GM21619 (cell line): ENCODE measurements at regions not wholly inside any gene's neighbourhood (a gene's known extent, or its start where the extent isn't known, plus 50 kb on each side); places are given as distances from the start of the nearest gene placed in this dataset.
"Not testable (repeated sequence)": the region's sequence is repeated elsewhere in the genome, so short reads cannot be mapped to it uniquely, and the experiment has no call there.

Experiments
- ATAC-seq: cut with Tn5 transposase; IDR thresholded peaks from one replicate; pipeline ENCODE4 v1.9.1; 2021; ENCODE audit not compliant: unreplicated experiment

DNA sequence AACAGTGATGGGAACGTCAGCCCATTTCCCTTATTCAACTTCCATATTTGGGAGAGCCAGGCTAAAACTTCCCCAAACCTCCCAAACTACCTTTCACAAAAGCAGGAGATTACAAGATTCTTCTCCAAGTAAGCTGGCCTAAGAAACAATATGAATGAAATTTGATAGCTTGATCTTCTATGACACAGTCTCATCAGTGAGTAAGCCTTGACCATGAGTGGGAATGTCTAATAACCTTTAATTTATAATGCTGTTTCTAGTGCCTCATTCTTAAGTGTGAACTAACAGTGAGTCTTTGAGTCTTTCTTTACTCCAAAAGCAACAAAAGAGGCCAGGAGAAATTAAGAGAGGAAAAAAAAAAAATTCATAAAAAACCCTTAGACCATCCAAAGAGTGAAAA is 1379.9 kb downstream of the EFNA5 start:
- no peak for ATAC-seq

DNA sequence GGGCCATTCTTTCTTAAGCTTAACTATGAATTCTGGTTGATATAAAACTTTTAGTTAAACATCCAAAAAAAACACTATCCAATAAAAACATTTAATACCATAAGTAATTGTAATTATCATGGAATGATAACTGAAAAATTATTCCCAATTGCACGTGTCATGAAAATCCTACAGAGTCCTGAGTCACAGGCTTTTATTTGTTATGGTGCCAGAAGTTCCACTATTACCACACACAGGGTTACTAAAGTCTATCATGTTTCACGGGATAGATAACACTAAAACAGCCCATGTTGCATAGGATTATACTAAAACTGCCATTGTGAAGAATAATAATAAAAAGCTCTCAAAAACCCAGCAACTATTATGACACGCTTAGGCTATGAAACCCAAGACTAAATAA is 1381.8 kb downstream of the EFNA5 start:
- ATAC-seq = no peak

DNA sequence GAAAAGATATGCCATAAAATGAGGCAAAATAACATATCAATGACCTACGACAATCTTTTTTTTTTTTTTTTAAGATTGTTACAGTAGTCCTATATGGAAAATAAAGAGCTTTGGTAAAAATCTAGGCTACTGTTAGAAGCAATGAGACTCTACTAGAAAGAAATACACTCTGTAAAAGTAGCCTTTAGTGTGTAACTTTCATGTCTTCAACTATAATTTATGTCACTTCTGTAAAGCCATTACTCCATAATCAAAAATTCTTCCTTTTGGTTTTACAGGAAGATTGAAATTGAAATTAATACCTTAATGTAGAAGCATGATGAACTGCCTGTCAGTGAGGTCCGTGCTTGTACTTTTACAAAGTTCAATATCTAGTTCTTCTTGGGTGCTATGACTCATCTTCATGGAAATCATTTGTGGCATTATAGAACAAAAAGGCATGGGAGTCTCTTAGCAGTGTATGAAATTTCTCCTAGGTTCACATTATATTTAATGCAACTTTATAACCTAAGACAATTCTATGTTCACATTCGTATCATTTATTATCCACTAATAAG is 1393.1 kb downstream of the EFNA5 start:
- ATAC-seq = no peak

DNA sequence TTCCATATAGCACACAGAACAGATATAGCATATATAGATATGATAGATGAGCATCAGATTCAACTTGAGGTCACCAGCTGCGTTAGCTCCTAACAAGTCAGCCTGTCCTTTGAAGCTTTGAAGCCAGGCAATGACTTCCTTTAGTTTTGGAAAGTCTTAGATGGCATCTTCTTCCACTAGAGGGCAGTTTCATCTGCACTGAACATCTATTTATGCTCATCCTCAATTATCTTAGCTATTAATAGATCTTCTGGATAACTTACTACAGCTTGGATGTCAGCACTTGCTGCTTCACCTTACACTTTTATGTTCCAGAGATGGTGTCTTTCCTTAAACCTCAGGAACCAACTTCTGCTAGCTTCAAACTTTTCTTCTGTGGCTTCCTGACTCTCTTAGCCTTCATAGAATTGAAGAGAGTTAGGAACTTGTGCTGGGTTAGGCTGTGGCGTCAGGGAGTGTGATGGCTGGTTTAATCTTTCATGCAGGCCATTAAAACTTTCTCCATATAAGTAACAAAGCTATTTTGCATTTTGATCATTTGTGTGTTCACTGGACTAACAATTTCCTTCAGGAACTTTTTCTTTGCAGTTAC is 1401.4 kb downstream of the EFNA5 start:
- ATAC-seq = no peak

DNA sequence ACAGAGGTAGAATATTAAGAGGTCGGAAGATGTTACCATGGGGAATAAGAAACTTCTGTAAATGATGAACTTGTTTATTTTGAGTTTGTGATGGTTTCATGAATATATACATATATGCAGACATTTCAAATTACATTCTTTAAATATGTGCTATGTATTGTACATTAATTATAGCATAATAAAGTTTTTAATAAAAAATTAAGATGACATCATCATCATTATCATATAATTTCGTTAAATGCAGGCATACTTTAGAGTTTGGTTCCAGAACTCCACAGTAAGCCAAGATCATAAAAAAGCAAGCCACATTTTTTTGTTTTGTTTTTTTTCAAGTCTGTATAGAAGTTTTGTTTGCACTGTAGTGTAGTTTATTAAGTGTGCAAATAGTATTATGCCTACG is 1403.5 kb downstream of the EFNA5 start:
- ATAC-seq = no peak

DNA sequence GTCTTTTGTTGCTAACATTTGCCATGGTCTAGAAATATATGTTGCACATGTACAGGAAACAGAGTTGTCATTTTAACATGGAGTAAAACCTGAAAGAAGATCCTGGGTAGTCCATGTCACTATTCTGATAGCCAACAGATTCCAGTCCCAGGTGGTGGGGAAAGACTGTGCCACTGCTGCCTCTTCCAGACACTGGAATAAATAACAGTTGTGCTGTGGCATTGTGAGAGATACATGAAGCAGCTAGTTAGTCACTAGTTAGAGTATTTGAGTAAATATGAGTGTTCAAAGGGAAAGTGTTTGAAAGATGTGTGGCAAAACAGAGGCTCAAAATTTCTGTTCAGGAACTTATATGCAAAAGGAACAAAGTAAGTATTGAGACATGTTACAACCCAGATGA is 1408.3 kb downstream of the EFNA5 start:
- no peak for ATAC-seq

DNA sequence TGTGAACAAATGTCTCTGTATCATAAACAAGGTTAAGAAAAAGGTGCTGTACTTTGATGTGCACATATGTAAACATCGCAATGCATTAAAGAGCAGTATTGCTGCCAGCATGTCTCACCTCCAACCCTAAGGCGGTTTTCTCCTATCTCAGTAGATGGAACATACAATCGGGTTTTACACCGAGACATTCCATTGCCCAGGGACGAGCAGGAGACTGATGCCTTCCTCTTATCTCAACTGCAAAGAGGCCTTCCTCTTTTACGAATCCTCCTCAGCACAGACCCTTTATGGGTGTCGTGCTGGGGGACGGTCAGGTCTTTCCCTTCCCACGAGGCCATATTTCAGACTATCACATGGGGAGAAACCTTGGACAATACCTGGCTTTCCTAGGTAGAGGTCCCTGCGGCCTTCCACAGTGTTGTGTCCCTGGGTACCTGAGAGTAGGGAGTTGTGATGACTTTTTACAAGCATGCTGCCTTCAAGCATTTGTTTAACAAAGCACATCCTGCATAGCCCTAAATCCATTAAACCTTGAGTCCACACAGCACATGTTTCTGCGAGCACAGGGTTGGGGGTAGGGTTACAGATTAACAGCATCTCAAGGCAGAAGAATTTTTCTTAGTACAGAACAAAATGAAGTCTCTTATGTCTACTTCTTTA is 1411.2 kb downstream of the EFNA5 start:
- ATAC-seq = not testable (repeated sequence)

DNA sequence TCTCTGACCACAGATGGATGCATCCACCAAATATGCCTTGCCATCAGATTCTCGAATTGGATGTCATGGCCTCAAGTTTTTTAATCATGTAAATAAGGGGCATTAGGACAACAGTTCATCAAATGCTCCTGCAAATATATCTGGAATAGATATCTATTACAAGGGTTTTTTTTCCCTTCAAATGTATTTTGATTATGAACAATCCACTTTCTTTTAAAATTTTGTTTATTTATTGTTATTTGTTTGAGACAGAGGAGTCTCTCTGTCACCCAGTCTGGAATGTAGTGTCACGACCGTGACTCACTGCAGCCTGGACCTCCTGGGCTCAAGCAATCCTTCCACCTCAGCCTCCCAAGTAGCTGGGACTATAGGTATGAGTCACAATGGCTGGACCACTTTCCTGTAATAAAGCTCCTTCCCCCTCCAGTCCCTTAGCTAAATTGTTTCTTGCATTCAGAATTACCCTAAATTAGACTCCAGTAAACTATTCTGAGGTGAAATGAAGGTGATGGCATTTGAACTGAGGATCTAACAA is 1412.1 kb downstream of the EFNA5 start:
- no peak for ATAC-seq

DNA sequence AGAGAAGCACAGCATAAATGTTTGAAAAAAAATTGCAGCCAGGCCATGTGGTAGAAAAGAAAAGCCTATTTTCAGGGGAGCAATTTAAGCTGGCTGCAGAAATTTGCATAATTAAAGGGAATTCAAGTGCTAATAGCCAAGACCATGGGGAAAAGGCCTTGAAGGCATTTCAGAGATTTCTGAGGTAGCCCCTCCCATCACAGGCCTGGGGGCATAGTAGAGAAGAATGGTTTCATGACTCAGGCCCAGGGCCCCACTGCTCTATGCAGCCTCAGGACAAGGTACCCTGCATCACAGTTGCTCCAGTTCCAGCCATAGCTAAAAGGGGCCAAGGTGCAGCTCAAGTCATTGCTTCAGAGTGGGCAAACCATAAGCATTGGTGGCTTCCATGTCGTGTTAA is 1416.0 kb downstream of the EFNA5 start:
- ATAC-seq = no peak

DNA sequence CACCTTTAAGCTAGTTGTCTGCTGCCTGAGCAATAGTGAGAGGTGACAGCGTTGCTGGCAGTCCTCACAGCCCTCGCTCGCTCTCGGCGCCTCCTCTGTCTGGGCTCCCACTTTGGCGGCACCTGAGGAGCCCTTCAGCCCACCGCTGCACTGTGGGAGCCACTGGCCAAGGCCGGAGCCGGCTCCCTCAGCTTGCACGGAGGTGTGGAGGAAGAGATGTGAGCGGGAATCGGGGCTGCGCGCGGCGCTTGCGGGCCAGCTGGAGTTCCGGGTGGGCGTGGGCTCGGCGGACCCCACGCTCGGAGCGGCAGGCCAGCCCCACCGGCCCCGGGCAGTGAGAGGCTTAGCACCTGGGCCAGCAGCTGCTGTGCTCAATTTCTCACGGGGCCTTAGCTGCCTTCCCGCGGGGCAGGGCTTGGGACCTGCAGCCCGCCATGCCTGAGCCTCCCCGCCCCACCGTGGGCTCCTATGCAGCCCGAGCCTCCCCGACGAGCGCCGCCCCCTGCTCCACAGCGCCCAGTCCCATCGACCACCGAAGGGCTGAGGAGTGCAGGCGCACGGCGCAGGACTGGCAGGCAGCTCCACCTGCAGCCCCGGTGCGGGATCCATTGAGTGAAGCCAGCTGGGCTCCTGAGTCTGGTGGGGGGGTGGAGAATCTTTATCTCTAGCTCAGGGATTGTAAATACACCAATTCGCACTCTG is 1424.5 kb downstream of the EFNA5 start:
- ATAC-seq = not testable (repeated sequence)

DNA sequence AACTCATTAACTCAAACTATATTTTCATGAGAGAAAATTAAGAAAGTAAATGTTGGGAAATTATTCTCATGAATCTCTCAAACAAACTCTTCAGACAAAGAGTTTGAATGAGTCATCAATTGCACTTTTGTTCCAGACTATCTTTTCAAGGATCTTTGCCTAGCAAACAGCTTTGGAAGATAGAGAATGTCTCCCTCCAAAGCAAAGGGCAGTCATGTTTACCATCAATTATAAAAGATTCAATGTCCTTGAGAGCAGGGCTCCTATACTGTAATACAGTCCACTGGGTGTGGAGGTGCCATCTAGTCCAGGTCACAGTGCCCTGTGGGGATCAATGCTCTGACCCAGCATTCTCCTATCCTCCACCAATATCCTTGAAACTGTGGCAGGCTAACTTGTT is 1429.3 kb downstream of the EFNA5 start:
- ATAC-seq = no peak

DNA sequence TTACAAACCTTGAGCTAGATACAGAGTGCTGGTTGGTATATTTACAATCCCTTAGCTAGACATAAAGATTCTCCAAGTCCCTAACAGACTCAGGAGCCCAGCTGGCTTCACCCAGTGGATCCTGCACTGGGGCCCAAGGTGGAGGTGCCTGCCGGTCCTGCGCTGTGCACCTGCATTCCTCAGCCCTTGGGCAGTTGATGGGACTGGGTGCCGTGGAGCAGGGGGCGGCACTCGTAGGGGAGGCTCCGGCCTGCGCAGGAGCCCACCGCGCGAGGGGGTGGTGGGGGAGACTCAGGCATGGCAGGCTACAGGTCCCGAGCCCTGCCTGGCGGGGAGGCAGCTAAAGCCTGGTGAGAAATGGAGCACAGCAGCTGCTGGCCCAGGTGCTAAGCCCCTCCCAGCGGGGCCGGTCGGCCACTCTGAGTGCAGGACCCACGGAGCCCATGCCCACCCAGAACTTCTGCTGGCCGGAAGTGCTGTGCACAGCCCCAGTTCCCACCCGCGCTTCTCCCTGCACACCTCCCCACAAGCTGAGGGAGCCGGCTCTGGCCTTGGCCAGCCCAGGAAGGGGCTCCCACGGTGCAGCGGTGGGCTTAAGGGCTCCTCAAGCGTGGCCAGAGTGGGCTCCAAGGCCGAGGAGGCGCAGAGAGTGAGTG is 1464.7 kb downstream of the EFNA5 start:
- ATAC-seq = no peak

DNA sequence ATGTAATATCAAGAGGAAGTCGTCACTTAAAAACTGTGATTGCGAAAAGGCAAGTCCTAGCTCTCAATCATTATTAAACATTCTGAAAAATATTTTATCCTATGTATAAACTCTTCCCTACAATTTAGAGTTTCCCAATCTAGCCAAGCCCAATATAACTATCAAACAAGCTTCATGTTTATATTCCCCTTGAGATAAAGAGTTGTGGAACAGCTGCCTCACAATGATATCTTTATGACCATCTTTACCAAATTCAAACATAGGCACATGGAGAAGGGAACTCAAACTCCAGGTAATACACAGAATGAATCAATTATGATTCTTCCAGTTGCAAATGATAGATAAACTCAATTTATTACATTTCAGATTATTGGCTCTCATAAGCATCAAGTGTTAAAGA is 1468.7 kb downstream of the EFNA5 start:
- ATAC-seq = no peak

DNA sequence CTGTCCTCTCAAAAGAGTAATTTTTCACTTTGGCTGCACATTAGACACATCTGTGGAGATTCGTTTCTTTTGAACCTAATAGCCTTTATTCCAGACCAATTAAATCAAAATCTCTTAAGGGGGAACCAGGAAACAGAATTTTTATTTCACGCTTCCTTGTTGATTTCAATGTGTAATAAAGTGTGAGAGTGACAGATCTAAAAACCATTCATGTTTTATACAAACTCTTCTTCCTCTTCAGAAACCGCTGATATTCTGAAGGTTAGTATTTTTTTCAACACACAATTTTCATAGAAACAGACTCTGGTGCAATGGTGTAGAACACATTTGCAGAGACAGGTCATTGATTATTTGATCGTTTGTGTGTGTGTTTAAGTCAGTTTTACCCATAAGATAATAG is 1469.8 kb downstream of the EFNA5 start:
- ATAC-seq = no peak

DNA sequence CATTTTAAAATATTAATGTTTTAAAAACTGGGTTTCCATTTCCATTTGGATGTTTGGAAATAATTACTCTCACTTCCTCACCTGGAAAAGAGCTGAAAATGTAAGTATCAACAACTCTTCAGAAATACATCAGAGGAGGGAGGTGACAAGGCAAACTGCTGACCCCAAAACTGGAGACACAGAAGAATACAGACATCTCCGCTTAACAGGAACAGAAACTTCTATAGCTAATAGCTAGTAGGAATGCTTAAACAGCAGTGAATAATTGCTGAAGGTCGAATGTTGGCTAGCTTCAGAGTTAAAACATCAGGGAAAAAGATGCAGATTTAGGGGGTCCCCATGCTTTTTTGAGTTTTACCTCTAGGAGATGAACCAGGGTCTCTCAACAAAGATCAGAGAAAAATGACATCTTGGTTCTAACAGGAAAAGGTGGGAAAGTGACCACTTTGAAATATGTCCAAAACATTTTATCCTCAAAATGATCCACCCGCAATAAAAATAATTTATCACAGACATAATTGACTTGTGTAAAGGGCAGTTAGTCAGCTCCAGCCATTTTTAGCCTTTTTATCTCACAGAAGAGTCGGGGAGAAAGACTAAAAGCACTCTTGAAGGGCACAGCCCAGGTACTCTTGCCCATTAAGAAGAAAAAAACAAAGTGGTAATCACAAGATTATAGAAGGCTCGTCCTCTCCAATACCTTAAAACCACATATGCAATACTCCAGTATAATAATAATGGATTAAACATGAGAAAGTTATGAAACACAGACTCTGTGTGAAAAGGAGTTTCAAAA is 1474.9 kb downstream of the EFNA5 start:
- ATAC-seq = no peak

DNA sequence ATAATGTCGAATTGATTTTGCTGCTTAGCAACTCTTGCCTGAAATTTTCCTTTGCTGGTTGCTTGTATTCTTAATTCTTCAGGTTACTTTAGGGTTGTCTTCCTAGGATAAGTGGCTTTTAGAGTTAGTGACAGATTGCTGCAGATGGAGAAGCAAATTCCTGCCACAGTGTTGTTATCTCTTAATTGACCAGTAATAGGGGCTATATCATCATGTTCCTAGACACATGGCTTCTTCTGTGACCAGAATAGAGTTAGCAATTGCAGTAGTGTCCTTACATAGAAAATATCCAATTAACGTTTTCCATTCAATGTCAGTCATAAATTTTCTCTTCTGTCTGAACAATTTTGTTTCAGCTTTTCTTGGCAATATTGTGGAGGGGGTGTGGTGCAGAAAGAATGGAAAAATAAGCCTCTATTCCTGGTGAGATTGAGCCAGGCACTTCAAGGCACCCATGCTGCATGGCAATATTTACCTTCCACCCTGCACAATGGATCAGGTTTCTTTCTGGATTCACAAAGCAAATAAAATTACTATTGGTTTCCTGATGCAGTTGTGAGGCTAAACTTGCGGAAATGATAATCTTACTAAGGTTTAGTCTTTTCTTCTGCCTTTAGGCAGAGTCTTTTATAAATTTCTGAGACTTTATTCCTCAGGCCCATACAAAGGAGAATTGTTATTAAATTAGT is 1481.5 kb downstream of the EFNA5 start:
- ATAC-seq = no peak

DNA sequence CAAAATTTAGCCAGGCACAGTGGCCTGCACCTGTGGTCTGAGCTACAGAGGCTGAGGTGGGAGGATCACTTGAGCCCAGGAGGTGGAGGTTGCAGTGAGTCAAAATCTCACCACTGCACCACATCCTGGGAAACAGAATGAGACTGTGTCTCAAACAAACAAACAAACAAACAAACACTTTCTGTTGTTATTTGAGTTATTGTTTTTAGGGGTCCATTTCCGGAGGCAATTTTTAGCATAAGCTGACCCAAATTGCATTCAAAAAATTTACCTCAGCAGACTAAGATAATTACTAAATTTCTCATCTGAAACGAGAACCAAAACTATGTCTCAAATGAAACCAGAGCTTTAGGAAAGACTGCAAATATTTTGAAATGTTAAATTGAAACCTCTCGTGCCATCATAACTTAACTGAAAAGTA is 1485.1 kb downstream of the EFNA5 start:
- no peak for ATAC-seq

DNA sequence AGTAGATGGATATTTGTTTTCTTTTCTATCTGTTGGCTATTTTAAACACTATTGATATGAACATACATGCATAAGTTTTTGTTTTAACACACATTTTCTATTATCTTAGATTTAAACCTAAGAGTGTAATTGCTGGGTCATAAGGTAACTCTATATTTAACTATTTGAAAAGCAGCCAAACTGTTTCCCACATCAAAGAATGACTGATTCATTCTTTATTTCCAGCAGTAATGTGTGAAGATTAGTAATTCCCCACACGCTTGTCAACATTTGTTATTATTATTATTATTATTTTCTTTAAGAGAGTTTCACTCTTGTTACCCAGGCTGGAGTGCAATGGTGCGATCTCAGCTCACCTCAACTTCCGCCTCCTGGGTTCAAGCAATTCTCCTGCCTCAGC is 1495.8 kb downstream of the EFNA5 start:
- no peak for ATAC-seq

DNA sequence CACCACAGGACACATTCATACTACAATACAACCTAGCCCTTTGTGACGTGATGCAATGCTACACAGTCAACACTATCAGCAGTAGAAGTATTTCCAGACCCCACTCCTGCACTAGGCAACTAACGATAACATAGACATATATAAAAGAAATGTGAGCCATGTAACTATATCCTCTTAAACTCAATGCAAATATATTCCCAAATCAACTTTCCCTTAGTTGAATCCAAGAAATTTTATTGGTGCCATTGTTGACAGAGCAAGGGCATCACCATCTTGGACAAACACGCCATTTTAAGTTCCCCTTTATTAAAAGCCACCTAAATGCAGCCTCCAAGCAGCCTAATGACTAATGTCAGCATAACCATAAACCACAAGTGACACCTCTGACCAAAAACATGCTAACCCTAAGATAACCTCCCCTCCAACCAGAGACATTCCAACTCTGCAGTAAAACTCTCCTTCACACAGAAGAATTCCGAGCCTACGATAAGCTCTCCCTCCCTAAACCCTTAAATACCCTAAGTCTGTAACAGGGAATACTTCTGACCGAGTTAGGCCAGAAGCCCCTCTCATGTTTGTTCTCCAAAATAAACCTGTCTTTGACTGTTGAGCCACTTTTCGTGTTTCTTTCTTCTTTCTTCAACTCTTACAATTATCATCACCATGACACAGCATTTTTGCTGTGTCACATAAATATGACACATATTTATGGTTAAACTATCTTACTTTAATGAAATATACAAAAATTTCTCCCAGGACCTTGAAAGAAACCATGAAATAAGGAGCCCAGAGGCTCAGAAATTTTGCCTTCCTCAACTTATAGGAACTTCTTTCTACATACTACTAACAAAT is 1497.8 kb downstream of the EFNA5 start:
- no peak for ATAC-seq
